HG03342 (cell line): ENCODE measurements at regions not wholly inside any gene's neighbourhood (a gene's known extent, or its start where the extent isn't known, plus 50 kb on each side); places are given as distances from the start of the nearest gene placed in this dataset.

Experiments used
- ATAC-seq: cut with Tn5 transposase; IDR thresholded peaks from one replicate; pipeline ENCODE4 v1.9.1; 2021; ENCODE audit warnings: mild to moderate bottlenecking, moderate library complexity; ENCODE audit not compliant: unreplicated experiment

DNA sequence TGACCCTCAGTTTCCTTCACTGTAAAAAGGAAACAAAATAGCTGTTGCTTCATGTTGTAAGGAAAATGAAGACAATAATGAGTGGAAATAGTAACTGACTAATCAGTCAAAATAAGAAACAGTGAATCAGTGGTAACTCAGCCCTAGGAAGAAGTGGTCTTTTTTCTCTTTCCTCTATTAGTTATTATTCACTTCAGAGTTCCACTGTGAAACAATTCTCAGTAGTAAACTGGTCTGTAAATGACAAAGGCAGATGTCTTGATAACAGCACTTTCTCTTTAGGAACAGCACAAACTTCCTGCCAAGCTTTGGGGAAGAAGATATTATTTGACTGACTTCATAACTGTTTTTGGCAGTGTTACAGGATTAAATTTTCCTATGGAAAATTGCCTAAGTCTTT lies 600.5 kb upstream of the KLHL1 start:
- ATAC-seq, result no peak

DNA sequence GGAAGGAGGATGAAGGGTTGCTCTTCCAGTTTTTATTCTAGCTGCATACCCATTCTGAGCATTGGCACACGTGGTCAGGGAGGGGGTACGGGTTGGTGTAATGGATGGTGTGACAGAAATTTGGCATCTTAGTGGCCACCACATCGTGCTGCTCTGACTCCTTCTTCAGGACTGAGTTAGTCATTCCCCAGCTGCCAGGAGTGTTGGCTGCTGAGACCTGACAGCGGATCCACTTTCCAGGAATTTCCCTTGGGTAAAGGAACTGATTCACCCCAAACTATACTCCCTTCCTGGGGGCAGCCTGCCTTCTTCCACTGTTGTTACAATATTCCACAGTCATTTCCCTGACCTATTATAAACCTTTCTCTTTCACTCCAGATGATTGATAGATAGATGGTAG lies 595.5 kb upstream of the KLHL1 start:
- no peak for ATAC-seq

DNA sequence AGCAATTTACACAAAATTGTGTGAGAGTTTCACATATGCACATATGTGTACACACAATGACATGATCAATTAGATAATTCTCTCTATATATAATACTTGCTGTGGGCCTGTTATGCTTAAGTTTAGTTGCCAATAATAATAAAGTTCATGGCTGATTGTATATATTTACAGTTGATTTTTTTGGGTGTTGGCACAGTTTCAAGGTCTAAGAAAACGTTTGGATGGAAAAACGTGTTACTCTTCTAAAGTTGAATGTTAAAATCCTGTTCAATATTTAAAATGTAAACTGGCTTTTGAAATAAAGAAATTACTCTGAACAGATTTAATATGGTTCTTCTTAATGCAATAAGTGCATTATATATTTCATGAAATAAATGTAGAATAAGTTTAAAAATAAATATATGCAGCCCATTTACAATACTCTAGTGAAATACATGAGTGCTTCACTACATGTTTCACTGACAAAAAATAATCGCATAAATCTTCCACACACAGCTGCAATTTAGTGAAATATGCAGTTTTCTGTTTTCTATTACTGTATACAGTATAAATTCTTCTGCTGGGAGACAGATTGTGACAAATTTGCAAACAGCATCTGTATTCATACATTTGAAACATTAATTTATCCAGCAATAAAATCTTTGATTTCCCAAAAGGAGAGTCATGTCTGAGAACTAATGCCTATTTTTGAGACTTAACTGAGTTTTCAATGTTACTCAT lies 586.9 kb upstream of the KLHL1 start:
- ATAC-seq, result no peak

DNA sequence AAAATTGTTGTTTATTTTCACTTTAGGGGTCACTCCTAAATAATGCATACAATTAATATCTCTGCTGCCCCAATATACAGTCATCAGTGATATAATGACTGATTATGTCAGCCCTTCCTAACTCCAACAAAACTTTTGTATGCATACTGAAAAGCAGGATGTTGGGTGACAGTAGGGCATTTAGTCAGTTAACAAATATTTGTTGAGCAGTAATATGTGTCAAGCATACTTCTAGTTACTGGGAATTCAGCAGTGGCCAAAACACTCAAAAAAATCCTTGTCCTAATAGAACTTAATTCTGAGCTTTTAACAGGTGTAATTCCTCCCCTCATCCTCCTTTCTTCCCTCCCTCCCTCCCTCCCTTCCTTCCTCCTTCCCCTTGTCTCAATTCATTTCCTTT lies 560.7 kb upstream of the KLHL1 start:
- ATAC-seq, result no peak

DNA sequence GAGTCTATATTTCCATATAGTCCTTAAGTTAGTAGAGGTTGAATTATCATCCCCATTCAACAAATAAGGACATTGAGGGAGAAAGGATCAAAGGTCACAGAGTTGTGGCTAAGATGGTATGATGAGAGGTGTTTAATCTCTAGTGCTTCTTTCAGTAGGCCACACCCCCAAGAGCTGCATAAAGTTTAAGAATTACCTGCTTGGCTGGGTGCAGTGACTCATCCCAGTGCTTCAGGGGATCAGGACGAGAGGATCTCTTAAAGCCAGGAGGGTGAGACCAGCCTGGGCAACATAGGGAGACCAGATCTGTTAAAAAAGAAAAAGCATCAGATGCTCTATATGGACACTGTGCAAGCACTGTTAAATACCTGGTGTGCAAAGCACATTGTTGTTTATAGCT lies 560.0 kb upstream of the KLHL1 start:
- no peak for ATAC-seq

DNA sequence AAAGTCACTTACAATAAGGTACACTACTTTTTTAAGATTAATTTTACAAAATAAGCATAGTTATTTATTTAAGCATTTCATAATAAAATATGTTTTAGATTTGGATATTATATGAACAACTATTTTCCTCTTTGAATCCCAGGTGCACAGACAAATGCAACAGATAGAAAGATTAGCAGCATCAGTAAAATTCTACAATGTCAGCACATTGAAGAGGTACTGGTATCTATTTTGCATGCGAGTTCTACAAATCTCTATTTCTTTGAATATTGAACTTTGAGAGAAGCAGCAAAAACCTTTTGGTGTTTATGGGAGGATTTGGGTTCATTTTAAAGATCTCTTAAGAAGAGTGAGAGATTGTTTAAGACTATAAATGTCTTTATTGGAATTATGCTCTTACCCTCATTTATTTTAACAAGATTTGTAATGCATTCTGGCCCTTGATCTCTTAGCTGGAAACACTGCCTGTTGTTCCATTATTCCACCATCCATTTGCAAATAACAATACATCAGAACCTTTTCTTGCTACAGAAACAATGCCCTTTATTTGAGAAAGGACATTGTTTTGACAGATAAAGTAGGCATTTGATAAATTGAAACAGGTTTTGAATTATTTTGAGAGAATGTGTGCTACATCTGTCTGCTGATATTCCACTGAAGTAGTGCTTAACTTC lies 558.8 kb upstream of the KLHL1 start:
- no peak for ATAC-seq

DNA sequence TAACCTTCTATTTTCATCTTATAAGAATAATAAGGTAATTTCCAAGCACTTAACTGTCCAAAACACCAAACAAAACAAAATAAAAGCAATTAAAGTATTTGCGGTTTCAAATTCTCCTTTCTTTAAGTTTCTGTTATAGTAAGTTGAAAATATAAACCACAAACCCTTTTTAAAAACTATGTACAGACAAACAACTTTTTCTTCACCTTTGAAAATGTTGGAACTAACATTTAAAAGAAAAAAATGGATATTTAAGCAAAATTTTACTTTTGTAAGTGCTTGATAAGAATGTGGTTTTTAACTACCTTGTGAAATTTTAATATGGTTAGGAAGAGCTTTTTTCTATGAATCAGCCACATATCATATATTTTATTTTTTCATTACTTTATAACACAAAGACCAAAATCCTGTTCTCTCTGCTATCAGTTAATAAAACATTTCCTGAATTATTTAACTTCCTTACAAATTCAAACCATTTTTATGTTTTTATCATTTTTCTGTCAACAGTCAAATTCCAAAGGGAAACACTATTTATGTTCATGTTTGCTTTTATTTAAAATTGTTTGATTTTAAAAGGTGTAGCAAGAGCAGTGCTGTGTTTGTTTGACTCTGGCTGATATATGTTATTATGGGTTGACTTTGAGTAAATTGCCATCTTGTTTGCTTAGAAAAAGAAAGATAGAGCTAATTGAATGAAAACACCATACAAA lies 554.1 kb upstream of the KLHL1 start:
- no peak for ATAC-seq

DNA sequence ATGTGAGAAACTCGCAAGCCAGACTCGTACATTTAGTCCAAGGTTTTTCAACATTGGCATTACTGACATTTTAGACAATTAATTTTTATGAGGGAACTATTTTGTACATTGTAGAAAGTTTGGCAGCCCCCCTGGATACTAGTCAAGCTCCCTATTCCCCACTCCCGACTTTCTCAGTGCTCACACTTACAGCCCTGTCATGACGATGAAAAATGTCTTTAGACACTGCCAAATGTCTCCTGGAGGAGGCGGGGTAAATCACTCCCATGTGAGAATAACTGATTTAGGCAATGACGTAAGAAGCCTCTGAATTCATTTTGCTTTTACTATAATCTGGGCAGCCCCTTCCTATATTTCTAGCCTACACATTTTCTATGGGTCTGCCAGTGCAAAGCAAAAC lies 535.8 kb upstream of the KLHL1 start:
- ATAC-seq, result no peak

DNA sequence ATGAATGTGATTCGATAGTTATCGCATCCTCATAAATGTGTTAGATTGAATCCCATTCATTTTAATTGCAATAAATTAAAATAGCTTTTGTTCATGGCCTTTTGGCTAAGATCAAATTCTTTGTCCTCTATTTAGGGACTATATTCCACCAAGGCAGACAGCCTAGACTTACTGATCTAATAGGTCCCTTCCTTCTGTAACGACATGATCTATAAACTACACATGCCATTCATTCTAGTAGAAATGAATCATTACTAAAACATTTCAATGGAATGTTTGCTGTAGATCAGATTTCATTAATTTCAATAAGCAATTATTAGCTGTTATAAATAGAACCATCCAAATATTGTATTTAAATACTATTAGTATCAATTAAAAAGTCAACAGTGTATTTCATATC lies 526.6 kb upstream of the KLHL1 start:
- no peak for ATAC-seq

DNA sequence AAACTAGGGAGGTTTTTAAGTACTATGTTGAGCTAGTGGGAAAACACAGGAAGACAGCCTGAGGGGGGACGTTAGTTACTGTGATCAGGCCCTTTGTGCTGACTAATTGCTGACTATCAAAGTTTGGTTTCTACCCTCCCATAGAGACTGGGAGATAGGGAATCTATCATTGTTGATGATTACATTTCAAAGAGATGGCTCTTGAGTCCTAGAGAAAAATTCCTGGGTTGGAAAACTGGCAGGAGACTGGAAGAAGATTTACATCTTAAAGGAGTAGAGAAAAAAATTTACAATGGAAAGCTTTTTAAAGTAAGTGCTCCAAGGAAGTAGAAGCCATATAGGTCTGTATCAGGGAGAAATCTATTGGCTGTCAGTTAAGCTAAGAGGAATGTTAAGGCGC lies 522.0 kb upstream of the KLHL1 start:
- ATAC-seq, result no peak

DNA sequence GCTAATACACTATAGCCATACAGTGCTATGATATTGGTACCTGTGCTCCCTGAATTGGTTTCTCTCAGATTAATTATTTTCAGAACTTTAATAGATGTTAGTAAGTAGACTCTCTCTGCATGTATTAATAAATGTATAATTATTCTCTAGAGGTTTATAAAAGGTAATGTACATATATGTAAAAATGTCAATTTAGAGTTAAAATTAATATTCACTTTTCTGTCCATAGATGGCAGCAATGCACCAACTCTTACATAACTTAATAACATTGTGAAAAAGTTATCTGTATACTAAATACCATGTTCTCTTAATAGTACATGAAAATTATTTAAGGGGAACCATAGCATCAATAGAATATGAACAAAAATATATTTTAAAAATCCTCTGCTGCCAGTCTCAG lies 515.0 kb upstream of the KLHL1 start:
- ATAC-seq, result peak; percentile 66

DNA sequence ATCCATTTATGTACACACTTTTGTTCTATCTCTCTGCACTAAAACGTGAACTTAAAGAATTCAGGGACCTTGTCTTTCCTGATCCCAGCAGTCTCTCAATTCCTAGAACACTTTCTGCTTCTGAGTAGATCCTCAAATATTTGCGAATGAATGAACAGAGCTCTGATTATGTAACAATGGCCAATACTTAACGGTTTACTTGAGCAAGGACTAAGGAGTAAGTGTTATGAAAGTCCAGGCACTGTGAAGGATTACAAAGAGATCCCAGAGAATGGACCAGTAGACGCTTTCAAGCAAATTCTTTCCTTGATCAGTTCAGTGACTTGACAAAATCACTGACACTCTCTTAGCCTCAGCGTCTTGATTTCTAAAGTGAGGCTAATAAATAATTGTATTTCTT lies 514.5 kb upstream of the KLHL1 start:
- ATAC-seq, result no peak

DNA sequence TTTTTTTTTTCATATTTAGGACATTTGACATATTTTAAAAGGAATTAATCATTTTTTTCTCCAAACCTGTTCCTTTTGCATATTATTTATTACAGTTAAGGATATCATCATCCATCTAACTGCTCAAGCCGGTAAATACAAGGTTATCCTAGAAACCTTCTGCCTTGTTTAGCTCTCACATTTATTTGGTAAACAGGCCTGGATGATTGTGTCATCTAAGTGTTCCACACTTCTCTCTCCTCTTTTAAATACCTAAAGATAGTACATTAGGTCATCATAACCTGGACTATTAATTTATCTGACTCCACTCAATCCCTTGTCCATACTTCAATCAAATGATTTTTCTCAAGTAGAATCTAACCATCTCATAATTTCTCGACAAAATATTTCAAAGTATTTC lies 511.7 kb upstream of the KLHL1 start:
- no peak for ATAC-seq

DNA sequence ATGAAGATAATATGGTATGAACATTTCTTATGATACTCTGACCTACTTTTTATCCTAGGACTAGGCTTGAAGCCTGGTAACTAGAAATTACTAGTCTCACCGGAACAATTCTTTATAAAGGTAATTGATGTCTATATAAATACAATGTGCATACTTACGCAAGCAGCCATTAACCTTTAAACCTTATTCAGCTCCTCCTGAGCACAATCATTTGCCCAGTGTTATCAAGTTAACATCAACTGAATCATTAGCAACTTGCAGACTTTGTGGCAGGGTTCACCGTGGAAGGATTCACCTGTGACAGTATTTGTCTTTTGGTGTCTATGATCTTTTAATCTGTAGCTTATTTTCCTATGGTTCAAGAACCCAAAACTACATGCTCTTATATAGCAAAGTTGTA lies 508.6 kb upstream of the KLHL1 start:
- ATAC-seq, result no peak

DNA sequence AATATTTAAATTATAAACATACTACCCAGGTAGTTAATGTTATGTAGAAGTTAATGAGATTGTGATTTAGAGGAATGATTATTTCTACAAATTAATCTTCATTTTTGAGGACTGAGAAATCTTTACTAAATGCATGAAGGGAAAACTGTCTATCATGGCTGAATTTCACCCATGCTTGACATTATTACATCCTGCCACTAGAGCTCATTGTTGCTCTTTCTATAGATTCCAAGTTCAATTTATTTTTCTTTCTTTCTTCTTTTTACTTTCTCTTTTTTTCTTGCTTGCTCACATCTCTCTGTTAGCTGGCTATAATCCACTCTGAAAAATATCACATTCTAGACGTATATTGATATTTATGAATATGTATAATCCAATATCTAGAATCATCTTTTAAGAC lies 505.0 kb upstream of the KLHL1 start:
- ATAC-seq, result no peak

DNA sequence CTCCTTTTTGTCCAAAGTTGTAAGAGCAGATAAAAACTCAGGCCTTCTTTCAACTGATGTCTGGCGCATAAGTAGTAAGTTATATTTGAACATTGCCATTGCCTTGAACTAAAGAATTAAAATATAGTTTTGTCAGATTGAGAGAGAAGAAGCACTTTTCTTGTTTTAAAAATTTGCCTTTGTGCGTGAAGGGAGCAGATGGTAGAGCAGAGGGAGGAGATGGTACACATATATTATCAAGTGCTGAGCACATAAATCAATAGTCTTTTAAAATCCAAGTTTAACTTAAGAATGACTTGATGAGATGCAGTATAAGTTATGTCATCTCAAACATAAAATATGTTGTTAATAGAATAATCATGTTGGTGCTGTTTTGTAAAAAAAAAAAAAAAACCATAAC lies 504.6 kb upstream of the KLHL1 start:
- ATAC-seq, result no peak

DNA sequence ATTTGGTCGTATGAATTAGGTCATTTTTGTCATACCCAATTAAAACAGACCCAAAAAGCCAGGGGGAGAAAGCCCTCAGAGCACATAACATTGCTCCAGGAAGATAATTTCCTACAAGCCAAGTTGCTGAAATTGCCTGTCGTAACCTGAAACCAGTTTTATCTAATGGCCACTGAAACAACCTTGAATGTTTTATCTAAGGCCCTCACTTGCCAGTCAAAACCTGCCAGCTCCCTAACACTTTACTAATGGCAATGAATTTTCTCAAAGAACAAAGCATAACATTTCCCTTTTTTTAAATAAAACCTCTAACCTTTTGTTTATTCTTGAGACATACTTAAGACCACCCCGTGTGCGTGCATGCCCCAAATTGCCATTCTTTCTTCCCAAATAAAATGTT lies 496.2 kb upstream of the KLHL1 start:
- no peak for ATAC-seq

DNA sequence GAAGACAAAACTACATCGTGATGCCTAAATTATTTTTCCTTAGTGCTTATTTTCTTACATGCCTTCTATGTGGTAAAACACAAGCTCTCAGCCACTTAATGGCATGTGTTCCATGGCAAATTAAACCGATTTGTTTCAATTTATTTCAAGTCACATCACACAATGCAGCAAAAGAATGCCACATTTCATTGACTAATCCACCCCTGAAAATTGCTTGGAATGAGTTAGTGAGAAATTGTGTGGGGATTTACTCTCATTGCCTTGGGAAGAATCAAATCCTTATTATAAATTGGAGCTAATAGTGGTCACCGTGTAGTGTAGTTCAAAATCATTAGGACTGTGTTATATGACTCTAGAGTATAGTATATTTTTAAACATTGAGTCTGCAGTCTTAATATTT lies 485.5 kb upstream of the KLHL1 start:
- no peak for ATAC-seq

DNA sequence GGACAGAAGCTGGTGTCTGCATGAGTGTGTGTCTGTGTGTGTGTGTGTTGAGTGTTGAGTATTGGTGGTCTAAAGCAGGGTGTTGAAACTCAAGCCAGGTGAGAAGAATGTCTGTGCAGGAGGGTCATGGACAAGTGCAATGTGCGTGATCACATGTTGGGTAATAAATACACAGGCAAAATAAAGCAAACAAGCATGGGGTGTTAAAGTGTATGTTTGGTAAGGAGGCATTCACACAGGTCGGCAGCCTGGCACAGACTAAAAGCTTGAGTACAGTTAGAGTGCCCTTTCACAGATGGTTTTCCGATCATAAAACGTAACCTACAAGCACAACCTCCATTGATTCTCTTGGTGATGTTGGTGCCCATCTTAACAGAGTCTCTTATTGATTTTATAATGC lies 476.9 kb upstream of the KLHL1 start:
- no peak for ATAC-seq

DNA sequence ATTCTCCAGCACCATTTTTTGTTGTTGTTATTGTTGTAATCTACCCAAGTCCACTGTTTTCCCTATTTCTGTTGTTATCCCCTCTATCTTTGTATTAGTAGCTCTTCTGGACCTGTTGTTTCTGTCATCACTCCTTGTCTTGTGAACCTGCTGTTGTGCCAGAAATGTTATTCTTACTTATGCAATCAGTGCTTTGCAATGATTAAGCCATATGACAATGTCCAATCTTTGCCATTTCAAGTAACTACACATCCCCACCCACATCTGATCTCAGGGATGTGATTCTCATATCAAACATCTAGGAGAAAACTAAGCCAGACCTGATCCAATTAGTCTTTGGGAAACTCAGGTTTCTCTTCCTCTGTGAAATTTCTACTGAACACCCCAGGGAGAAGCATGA lies 472.6 kb upstream of the KLHL1 start:
- no peak for ATAC-seq

DNA sequence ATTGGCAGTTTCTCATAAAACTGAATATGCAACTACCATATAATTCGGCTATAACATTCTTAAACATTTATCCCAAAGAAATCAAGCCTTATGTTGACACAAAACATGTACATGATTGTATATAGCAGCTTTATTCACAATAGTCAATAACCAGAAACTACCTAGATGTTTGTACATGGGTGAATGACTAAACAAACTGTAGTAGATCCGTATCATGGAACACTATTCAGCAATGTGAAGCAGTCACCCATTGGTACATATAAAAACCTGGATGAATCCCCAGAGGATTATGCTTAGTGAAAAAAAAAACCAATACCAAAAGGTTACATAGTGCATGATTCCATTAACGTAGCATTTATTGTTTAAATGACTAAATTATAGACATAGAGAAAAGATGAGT lies 471.7 kb upstream of the KLHL1 start:
- ATAC-seq, result no peak

DNA sequence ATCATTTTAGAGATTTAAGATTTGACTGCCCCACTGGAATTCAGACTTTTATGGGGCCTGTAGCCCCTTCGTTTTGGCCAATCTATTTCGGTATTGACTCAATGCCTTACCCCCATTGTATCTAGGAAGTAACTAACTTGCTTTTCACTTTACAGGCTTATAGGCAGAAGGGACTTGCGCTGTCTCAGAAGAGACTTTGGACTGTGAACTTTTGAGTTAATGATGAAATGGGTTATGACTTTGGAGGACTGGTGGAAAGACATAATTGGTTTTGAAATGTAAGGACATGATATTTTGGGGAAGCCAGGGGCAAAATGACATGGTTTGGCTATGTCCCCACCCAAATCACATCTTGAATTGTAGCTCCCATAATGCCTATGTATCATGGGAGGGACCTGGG lies 463.0 kb upstream of the KLHL1 start:
- ATAC-seq, result no peak
